ENCODE measurements at regions not wholly inside any gene's neighbourhood (a gene's known extent, or its start where the extent isn't known, plus 50 kb on each side); places are given as distances from the start of the nearest gene placed in this dataset.

DNA sequence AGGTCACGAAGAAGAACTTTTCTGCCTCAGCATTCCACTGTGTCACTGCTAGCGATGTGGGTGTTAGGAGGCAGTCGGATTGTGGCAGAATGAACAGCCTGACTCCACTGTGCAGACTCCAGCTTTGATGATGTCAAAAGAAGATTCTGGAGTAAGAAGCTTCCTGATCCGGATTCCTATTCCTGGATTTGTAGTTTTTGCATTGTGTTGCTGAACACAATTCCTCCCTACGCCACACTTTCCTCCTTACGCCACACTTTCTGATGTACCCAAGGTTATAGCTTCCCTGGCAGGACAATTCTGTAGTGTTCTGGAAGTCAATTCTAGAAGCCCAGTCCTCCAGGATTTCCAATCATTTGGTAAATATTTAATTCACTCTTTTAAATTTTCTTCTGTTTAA lies 665.2 kb upstream of the ADGRL2 start:
- Mint-ChIP-seq H3K4me1 (no peaks in the 10 kb centered on the region), H3K36me3 (ENCODE audit: low read depth) (no peaks in the 10 kb centered on the region), H3K27ac (no peak overlapping the region), H3K27me3 (no peaks in the 10 kb centered on the region), H3K4me3 (no peak overlapping the region), H3K9me3 (peaks cover 2% of the 10 kb centered on the region)
- no peak for DNase-seq
- ChIA-PET CTCF (no interaction called here), POLR2A (no interaction called here)

DNA sequence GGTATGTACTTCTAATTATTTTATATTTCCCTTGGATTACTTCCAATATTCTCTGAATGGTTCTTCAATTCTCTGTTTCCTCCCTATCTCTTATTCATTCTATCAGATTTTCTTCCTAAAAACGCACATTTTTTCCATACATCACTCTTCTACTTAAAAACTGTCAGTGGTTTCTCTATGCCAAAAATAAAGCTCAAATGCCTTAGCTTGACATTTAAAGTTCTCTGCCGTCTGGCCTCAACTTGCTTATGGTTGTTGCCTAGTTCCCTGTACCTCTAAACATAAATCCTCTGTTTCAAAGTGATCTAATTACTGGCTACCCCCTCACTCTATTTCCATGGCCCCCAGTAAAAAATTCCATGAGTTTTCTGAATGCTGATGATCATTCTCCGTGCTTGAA lies 671.0 kb upstream of the ADGRL2 start:
- Mint-ChIP-seq H3K4me1 (no peaks in the 10 kb centered on the region), H3K36me3 (ENCODE audit: low read depth) (no peaks in the 10 kb centered on the region), H3K9me3 (peaks cover 5% of the 10 kb centered on the region), H3K27ac (no peak overlapping the region), H3K27me3 (no peaks in the 10 kb centered on the region), H3K4me3 (no peak overlapping the region)
- no peak for DNase-seq
- ChIA-PET CTCF (no interaction called here), POLR2A (no interaction called here)

DNA sequence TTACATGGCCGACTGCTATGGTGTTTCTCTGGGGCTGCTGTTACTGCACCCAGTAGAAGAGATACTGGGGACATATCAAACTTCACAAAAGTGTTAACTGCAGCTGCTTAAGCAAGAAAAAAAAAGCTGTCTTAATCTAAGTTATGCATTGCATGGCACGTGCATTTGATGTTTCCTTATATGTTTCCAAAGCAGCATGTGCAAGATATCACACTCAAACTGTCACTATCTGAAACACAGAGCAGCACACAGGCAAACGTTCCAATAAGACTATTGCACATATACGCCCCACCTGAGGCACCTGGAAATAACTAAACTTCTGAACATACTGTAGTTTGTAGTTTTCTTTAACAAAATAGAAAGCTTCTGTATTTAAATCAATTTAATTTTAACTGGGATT lies 671.4 kb upstream of the ADGRL2 start:
- Mint-ChIP-seq H3K4me1 (no peaks in the 10 kb centered on the region), H3K27ac (no peak overlapping the region), H3K27me3 (no peaks in the 10 kb centered on the region), H3K36me3 (ENCODE audit: low read depth) (no peaks in the 10 kb centered on the region), H3K9me3 (peaks cover 5% of the 10 kb centered on the region), H3K4me3 (no peak overlapping the region)
- POLR2A ChIA-PET, result no interaction called here
- CTCF ChIA-PET, result no interaction called here
- no peak for DNase-seq

DNA sequence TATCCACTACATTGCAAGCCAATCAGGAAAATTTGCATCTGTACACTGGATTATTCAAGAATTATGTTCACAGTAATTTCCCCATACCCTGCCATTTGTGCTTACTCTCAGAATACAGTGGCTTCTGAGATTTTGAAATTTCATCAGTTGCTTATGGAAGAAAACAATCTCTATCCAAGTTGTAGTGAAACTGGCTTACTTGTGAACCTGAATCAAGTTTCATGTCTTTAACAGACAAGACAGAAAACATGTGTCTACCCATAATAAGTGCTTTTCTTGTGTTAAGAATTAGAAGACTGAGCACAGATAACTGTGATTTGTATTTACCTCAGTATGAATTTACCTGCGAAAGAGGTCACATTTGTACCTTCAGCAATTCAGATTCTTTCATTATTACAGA lies 672.7 kb upstream of the ADGRL2 start:
- Mint-ChIP-seq H3K27me3 (no peaks in the 10 kb centered on the region), H3K27ac (no peak overlapping the region), H3K36me3 (ENCODE audit: low read depth) (no peaks in the 10 kb centered on the region), H3K9me3 (peaks cover 5% of the 10 kb centered on the region), H3K4me1 (no peaks in the 10 kb centered on the region), H3K4me3 (no peak overlapping the region)
- ChIA-PET CTCF (no interaction called here), POLR2A (no interaction called here)
- DNase-seq, result no peak

DNA sequence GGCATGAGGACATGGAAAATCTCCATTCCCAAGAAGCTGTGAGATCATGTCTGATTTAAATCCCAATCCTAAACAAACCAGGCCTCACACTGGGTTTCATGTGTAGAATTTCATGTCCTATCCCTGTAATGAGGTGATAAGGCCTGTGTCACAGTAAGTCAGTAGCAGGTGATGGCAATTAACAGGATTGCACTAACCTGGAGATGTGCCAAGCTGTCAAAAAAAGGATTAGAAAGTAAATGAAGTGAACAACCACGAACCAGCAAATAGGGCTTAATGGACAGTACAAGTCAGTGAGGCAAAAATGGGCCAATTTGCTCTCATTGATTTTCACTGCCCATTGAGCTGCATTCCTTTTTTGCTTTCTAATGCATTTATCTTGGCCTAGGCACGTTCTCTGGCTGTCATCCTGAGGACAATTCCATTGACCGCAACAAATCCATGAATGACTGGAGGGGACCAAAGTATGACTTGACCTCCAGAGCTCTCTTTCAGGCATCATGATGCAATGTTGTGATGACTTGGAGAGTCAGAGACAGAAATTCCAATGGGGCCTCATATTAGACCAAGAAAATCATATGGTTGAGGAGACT lies 673.6 kb upstream of the ADGRL2 start:
- Mint-ChIP-seq H3K4me3 (no peak overlapping the region), H3K4me1 (no peaks in the 10 kb centered on the region), H3K27me3 (no peaks in the 10 kb centered on the region), H3K9me3 (peaks cover 5% of the 10 kb centered on the region), H3K27ac (no peak overlapping the region), H3K36me3 (ENCODE audit: low read depth) (no peaks in the 10 kb centered on the region)
- no peak for DNase-seq
- CTCF ChIA-PET, result no interaction called here
- POLR2A ChIA-PET, result no interaction called here

DNA sequence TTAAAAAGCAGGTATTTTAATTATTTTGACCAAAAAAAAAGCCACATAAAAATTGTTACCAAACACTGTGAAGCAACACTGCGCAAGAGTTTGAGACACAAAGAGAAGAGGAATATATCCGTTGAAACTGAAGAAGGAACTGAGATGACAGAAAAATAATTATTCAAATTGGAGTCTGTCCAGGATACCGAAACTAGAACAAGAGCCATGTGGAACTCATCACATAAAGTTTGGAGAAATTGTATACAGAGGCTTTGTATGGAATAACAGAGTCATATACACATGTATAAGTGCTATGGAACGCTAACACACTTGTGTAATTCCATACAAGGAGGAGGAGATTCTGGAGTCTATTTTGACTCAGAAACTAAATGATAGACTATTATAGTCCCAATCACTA lies 675.1 kb upstream of the ADGRL2 start:
- Mint-ChIP-seq H3K9me3 (peaks cover 6% of the 10 kb centered on the region), H3K27me3 (no peaks in the 10 kb centered on the region), H3K4me1 (no peaks in the 10 kb centered on the region), H3K36me3 (ENCODE audit: low read depth) (no peaks in the 10 kb centered on the region), H3K27ac (no peak overlapping the region), H3K4me3 (no peak overlapping the region)
- POLR2A ChIA-PET, result no interaction called here
- no peak for DNase-seq
- CTCF ChIA-PET, result no interaction called here

DNA sequence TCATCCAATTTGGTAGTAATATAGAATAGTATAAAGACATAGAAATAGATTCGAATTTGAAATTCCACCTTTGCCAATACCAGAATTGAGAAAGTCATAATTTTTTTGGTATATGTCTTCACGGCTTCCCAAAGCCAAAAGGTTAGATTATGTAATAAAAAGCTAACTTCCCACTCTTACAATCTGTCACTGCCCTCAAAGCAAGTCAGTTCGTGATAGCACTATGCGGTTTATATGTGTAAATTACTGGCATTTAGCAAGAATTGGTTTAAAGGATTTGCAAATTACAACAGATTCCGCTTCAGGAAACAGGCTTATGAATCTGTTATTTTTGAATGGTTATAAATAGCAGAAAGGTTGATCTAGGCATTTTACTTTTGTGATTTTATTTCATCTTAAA lies 679.4 kb upstream of the ADGRL2 start:
- Mint-ChIP-seq H3K36me3 (ENCODE audit: low read depth) (no peaks in the 10 kb centered on the region), H3K4me1 (no peaks in the 10 kb centered on the region), H3K4me3 (no peak overlapping the region), H3K27ac (no peak overlapping the region), H3K27me3 (no peaks in the 10 kb centered on the region), H3K9me3 (peaks cover 6% of the 10 kb centered on the region)
- POLR2A ChIA-PET, result no interaction called here
- CTCF ChIA-PET, result no interaction called here
- DNase-seq, result no peak

DNA sequence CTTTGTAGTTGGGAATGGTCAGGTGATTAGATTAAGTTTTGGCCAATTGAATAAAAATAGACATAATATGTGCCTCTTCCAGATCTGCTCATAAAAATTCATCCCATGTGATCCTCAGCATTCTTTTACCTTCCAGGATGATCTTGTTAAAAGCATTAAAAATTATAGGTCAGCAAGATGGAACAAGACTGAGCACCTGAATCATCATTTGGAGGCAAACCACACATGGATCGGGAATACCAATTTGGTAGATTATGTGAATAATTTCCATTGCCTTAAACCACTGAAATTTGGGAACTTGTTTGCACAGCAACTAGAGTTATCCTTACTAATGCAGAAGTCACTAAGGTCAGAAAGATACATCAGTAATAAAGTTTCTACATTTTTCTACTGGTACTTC lies 681.4 kb upstream of the ADGRL2 start:
- DNase-seq, result no peak
- Mint-ChIP-seq H3K4me1 (no peaks in the 10 kb centered on the region), H3K9me3 (peaks cover 4% of the 10 kb centered on the region), H3K4me3 (no peak overlapping the region), H3K36me3 (ENCODE audit: low read depth) (no peaks in the 10 kb centered on the region), H3K27me3 (no peaks in the 10 kb centered on the region), H3K27ac (no peak overlapping the region)
- CTCF ChIA-PET, result no interaction called here
- POLR2A ChIA-PET, result no interaction called here

DNA sequence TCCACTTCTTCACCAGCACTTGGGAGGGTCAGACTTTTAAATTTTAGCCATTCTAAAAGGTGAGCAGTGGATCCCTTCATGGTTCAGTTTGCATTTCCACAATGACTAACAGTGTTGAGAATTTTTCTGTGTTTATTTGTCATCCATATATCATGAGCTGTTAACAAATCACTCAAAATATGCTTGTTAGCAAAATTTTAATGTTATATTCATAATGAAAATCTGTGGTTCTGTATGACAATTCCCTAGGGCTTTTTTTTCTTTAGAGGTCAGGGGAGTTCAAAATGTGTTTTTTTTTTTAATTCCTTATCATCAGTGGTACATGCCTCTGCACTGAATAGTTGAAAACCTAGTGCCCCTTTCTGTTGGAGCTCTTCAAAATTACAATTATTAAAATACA lies 682.2 kb upstream of the ADGRL2 start:
- CTCF ChIA-PET, result no interaction called here
- Mint-ChIP-seq H3K36me3 (ENCODE audit: low read depth) (no peaks in the 10 kb centered on the region), H3K9me3 (peaks cover 4% of the 10 kb centered on the region), H3K4me3 (no peak overlapping the region), H3K27me3 (no peaks in the 10 kb centered on the region), H3K4me1 (no peaks in the 10 kb centered on the region), H3K27ac (no peak overlapping the region)
- POLR2A ChIA-PET, result no interaction called here
- DNase-seq, result no peak

DNA sequence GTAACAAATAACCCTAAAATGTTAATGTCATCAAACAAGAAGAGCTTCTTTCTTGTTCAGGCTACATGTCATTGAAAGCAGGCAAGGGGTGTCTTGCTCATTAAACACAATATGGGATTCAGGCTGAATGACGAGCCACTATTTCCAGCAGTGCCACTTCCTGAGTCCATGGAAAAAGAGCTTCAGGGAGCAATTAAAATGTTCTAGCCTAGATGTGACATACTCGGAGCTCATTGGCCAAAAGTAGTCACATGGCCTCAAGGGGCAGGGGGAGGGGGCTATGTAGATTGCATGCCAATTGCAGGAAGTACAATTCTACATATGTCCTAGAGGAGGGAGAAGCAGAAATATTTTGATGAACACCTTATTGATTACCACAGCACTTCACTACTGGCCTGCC lies 685.3 kb upstream of the ADGRL2 start:
- H3K27me3 Mint-ChIP-seq, result no peaks in the 10 kb centered on the region
- POLR2A ChIA-PET, result no interaction called here
- no peak overlapping the region for H3K27ac Mint-ChIP-seq
- DNase-seq, result no peak
- CTCF ChIA-PET, result no interaction called here
- no peaks in the 10 kb centered on the region for H3K4me1 Mint-ChIP-seq
- no peak overlapping the region for H3K4me3 Mint-ChIP-seq
- H3K9me3 Mint-ChIP-seq, result peaks cover 2% of the 10 kb centered on the region
- H3K36me3 Mint-ChIP-seq (ENCODE audit: low read depth), result no peaks in the 10 kb centered on the region

DNA sequence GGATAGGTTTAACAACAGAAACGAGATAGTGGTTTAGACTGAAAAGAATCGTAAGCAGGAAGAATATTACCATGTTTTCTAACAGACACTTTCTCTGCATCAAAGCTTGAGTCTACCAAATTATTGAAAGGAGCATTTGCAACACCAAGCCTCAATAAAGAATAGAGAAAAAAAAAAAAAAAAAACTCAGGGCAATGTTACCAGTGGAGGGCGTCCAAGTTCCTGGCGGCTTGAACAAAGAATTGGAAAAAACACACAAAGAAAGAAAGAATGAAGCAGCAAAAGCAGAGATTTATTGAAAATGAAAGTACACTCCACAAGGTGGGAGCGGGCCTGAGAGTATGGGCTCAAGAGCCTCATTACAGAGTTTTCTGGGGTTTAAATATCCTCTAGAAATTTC lies 686.5 kb upstream of the ADGRL2 start:
- Mint-ChIP-seq H3K4me3 (no peak overlapping the region), H3K36me3 (ENCODE audit: low read depth) (no peaks in the 10 kb centered on the region), H3K27me3 (no peaks in the 10 kb centered on the region), H3K9me3 (peaks cover 4% of the 10 kb centered on the region), H3K4me1 (no peaks in the 10 kb centered on the region), H3K27ac (no peak overlapping the region)
- CTCF ChIA-PET, result no interaction called here
- DNase-seq, result no peak
- POLR2A ChIA-PET, result no interaction called here

DNA sequence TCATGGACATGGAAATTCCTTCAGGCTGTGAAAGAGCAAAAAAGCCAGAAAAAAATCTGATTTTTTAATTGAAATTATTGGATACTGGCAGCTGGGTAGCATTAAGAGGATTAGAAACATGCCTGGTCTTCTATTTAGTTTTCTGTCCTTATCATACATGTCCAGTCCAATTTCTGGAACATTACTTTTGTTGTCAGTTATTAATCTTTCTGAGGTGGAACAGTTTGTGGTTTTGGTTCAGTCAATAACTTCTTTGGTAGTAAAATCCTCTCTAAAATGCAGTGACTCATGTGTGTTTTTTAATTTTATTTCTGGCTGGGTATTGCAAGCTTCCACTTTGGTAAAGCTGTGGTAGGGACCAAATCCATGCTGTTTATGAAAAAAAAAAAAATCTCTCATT lies 687.0 kb upstream of the ADGRL2 start:
- ChIA-PET CTCF (no interaction called here), POLR2A (no interaction called here)
- no peak for DNase-seq
- H3K4me1 Mint-ChIP-seq, result no peaks in the 10 kb centered on the region
- peaks cover 4% of the 10 kb centered on the region for H3K9me3 Mint-ChIP-seq
- H3K27me3 Mint-ChIP-seq, result no peaks in the 10 kb centered on the region
- H3K4me3 Mint-ChIP-seq, result no peak overlapping the region
- H3K36me3 Mint-ChIP-seq (ENCODE audit: low read depth), result no peaks in the 10 kb centered on the region
- H3K27ac Mint-ChIP-seq, result no peak overlapping the region

DNA sequence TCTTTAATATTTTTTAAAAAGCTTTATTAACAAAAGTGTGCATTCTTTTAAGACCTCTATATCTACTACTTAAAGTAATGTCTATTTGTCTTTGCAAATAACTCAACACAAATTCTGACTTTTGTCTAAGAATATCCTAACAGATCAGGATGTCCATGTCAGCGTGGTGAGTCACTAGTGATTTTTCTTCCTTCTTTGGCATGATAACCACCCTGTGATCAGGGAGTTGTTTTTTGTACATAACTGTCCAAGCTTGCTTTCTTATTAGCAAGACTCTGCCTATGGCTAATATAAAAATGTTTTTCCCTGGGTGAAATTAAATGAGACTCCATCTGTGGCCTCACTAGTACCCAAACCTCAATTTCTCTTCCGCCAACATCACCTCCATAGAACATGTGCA lies 688.9 kb upstream of the ADGRL2 start:
- Mint-ChIP-seq H3K9me3 (peaks cover 4% of the 10 kb centered on the region), H3K36me3 (ENCODE audit: low read depth) (no peaks in the 10 kb centered on the region), H3K4me3 (no peak overlapping the region), H3K27ac (no peak overlapping the region), H3K27me3 (no peaks in the 10 kb centered on the region), H3K4me1 (no peaks in the 10 kb centered on the region)
- no peak for DNase-seq
- ChIA-PET CTCF (no interaction called here), POLR2A (no interaction called here)

DNA sequence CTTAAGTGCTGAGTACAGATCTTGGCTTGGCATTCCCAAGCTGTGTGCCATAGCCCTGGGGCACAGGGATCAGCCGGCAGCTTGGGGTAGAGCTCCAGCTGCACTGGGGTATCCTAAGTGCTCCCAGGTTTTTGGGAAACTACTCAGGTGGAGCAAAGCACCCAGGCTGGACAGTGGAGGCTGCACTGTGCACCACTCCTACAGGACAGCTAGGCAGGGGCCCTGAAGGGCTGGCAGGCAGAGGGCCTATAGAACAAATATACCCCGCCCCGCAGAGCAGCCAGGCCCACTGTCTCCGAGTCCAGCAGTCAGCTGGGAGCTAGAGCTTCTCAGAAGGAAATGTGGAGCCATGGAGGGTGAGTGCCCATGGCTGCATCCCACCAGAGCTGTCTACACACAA lies 691.7 kb upstream of the ADGRL2 start:
- POLR2A ChIA-PET, result no interaction called here
- no peaks in the 10 kb centered on the region for H3K4me1 Mint-ChIP-seq
- no peaks in the 10 kb centered on the region for H3K36me3 Mint-ChIP-seq (ENCODE audit: low read depth)
- peaks cover 5% of the 10 kb centered on the region for H3K9me3 Mint-ChIP-seq
- no peaks in the 10 kb centered on the region for H3K27me3 Mint-ChIP-seq
- no peak overlapping the region for H3K4me3 Mint-ChIP-seq
- no peak overlapping the region for H3K27ac Mint-ChIP-seq
- CTCF ChIA-PET, result no interaction called here
- no peak for DNase-seq

DNA sequence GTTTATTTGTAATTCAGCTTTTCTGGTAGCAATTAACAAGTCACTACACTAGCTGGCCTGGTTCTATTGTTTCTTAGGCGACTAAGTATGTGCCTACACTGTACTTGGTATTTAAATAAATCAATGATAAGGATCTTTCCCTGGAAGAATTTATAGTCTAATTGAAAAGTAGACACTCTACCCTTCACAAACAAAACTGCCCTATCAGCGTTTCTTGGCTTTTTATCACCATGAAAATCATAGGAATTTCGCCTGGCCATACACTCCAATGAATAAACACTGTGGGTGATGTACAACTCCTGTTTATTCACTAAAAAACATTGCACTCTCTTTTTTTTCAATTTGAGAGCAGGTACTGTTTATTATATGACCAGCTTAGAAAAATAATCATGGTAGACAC lies 702.9 kb upstream of the ADGRL2 start:
- no peaks in the 10 kb centered on the region for H3K4me1 Mint-ChIP-seq
- ChIA-PET CTCF (no interaction called here), POLR2A (no interaction called here)
- H3K9me3 Mint-ChIP-seq, result peaks cover 5% of the 10 kb centered on the region
- no peak for DNase-seq
- no peaks in the 10 kb centered on the region for H3K27me3 Mint-ChIP-seq
- no peaks in the 10 kb centered on the region for H3K36me3 Mint-ChIP-seq (ENCODE audit: low read depth)
- no peak overlapping the region for H3K27ac Mint-ChIP-seq
- H3K4me3 Mint-ChIP-seq, result no peak overlapping the region
